Endothelial cell of umbilical vein (primary cell): ENCODE measurements at regions not wholly inside any gene's neighbourhood (a gene's known extent, or its start where the extent isn't known, plus 50 kb on each side); places are given as distances from the start of the nearest gene placed in this dataset.

Source experiments
- BruUV-seq: library from RNA; stranded (reverse); fragments of 400-500 nt; replicated peaks from 2 replicates; lab custom pipeline; 2021; lab: Mats Ljungman, UMichigan
- CTCF ChIA-PET: fragments of 300-600, 350-600 bp; sonication (Branson Sonifier 250); formaldehyde crosslinking; loops from one replicate; lab custom pipeline; 2021; ENCODE audit warnings: antibody characterized with exemption, inconsistent platforms; lab: Charles Lee
- POLR2A ChIA-PET: fragments of 300-600, 350-600 bp; sonication (Branson Sonifier 250); formaldehyde crosslinking; loops from one replicate; lab custom pipeline; 2021; ENCODE audit warnings: antibody characterized with exemption, inconsistent platforms; lab: Charles Lee
- DNase-seq: peaks from one replicate; pipeline ENCODE4 v3.0.0-alpha.2; 2011; ENCODE audit warnings: low read depth, low spot score
- FAIRE-seq: peaks from 2 replicates; lab custom pipeline; 2011; peaks lifted over from hg19 to GRCh38; lab: Jason Lieb, UNC
- H2AFZ ChIP-seq: 2 replicates; pipeline ENCODE4 v1.6.0; 2012; ENCODE audit warnings: low read depth, low read length, control low read depth, inconsistent platforms
- H3K27ac ChIP-seq: 2 replicates; pipeline ENCODE4 v1.5.1; 2011; ENCODE audit warnings: low read depth, mild to moderate bottlenecking, control low read depth, low read length, moderate library complexity; ENCODE audit not compliant: insufficient read depth
- H3K27me3 ChIP-seq, 2 experiments: 2 replicates each; pipeline versions ENCODE4 v1.6.0 to v1.6.1; 2011; ENCODE audit warnings: low read length in 2 of 2, mixed read lengths in 1 of 2; ENCODE audit not compliant: control insufficient read depth in 2 of 2, insufficient read depth in 2 of 2
- H3K36me3 ChIP-seq, 2 experiments: 2 replicates in 1 of 2; 3 replicates in 1 of 2; pipeline ENCODE4 v1.5.1; 2011; ENCODE audit warnings: low read length in 2 of 2, mild to moderate bottlenecking in 1 of 2, moderate library complexity in 1 of 2; ENCODE audit not compliant: control insufficient read depth in 2 of 2, insufficient read depth in 2 of 2; ENCODE audit errors: extremely low read depth in 1 of 2
- H3K4me1 ChIP-seq: 3 replicates; pipeline ENCODE4 v1.5.1; 2011; ENCODE audit warnings: mild to moderate bottlenecking, low read length; ENCODE audit not compliant: control insufficient read depth, insufficient read depth; ENCODE audit errors: extremely low read depth
- H3K4me2 ChIP-seq: 2 replicates; pipeline ENCODE4 v1.6.1; 2011; ENCODE audit warnings: low read length, control low read depth, mixed read lengths; ENCODE audit not compliant: insufficient read depth
- H3K4me3 ChIP-seq, 3 experiments: fragments of 200-600 bp in 1 of 3; sonication (generic), shearing (Covaris generic) in 1 of 3; replicated peaks in 1 of 3; 2 replicates each; pipeline ENCODE4 v1.5.1; 2011 to 2016; ENCODE audit warnings: control low read depth in 3 of 3, low read length in 3 of 3, mild to moderate bottlenecking in 2 of 3, inconsistent platforms in 1 of 3, low read depth in 1 of 3, moderate library complexity in 1 of 3; ENCODE audit not compliant: insufficient read depth in 1 of 3
- H3K79me2 ChIP-seq: 2 replicates; pipeline ENCODE4 v1.6.0; 2012; ENCODE audit warnings: low read length, inconsistent platforms; ENCODE audit not compliant: control insufficient read depth, insufficient read depth
- H3K9ac ChIP-seq: replicated peaks from 2 replicates; pipeline ENCODE3; 2011; ENCODE audit warnings: low read length, control low read depth; ENCODE audit not compliant: insufficient read depth; ENCODE audit errors: extremely low read depth
- H3K9me1 ChIP-seq: replicated peaks from 3 replicates; pipeline ENCODE4 v1.6.0; 2011; ENCODE audit warnings: mild to moderate bottlenecking, low read length; ENCODE audit not compliant: control insufficient read depth, insufficient read depth; ENCODE audit errors: extremely low read depth
- H3K9me3 ChIP-seq: replicated peaks from 2 replicates; pipeline ENCODE4 v1.5.1; 2012; ENCODE audit warnings: low read length, inconsistent platforms; ENCODE audit not compliant: control insufficient read depth, insufficient read depth
- H4K20me1 ChIP-seq: replicated peaks from 2 replicates; pipeline ENCODE3; 2011; ENCODE audit warnings: mild to moderate bottlenecking, low read length; ENCODE audit not compliant: control insufficient read depth, insufficient read depth; ENCODE audit errors: extremely low read depth
- CTCF ChIP-seq, 2 donors: IDR thresholded peaks; 1 replicate in 1 of 2; 2 replicates in 1 of 2; pipeline ENCODE4 v1.5.1; 2011; ENCODE audit warnings: low read length in 2 of 2, mild to moderate bottlenecking in 2 of 2, moderate library complexity in 2 of 2, control low read depth in 1 of 2, inconsistent platforms in 1 of 2, low read depth in 1 of 2; ENCODE audit not compliant: insufficient read depth in 1 of 2; ENCODE audit errors: extremely low read depth in 1 of 2
- EZH2 ChIP-seq: IDR thresholded peaks from 2 replicates; pipeline ENCODE4 v1.6.1; 2012; ENCODE audit warnings: borderline replicate concordance, low read depth, mild to moderate bottlenecking, moderate library complexity, low read length, inconsistent platforms; ENCODE audit not compliant: severe bottlenecking
- FOS ChIP-seq: IDR thresholded peaks from 2 replicates; pipeline ENCODE4 v1.6.1; 2011; ENCODE audit warnings: mild to moderate bottlenecking, low read length, moderate library complexity, borderline replicate concordance; ENCODE audit not compliant: insufficient read depth
- GATA2 ChIP-seq: IDR thresholded peaks from 2 replicates; pipeline ENCODE4 v1.7.0; 2011; ENCODE audit warnings: low read depth, mild to moderate bottlenecking, moderate library complexity, mixed read lengths, low read length; ENCODE audit not compliant: insufficient read length, insufficient read depth
- JUN ChIP-seq: IDR thresholded peaks from 2 replicates; pipeline ENCODE4 v1.6.1; 2011; ENCODE audit warnings: borderline replicate concordance, low read depth; ENCODE audit not compliant: insufficient read length, insufficient read depth
- MAX ChIP-seq: IDR thresholded peaks from 2 replicates; pipeline ENCODE4 v1.6.1; 2011; ENCODE audit not compliant: insufficient read depth, insufficient read length
- MYC ChIP-seq: IDR thresholded peaks from one replicate; pipeline ENCODE4 v1.6.1; 2011; ENCODE audit warnings: mild to moderate bottlenecking, low read depth, low read length
- POLR2A ChIP-seq: IDR thresholded peaks from 2 replicates; pipeline ENCODE4 v1.6.1; 2012; ENCODE audit warnings: low read depth, mild to moderate bottlenecking, control low read depth, low read length
- POLR2AphosphoS5 ChIP-seq: IDR thresholded peaks from 2 replicates; pipeline ENCODE4 v1.6.1; 2012; ENCODE audit warnings: low read depth, mild to moderate bottlenecking, control low read depth, low read length, moderate library complexity; ENCODE audit not compliant: insufficient read depth
- dilution Hi-C: fragments of 300-500 bp; cut with MboI; formaldehyde crosslinking; loops from one replicate; pipeline ENCODE4 v1.15.0; 2019; ENCODE audit warnings: low sequenced_read_pairs; ENCODE audit not compliant: extremely low pct_ligation_motif_present
- intact Hi-C: fragments of 100-400 bp; cut with micrococcal nuclease; formaldehyde crosslinking; loops from one replicate; pipeline ENCODE4 v1.10.0; 2022

GRCh38 chr7:3236268-3236667 lies 64.8 kb upstream of the SDK1 start:
- intact Hi-C loops (no loop called here), dilution Hi-C loops (no loop called here)
- ChIA-PET CTCF (interaction anchor here (1.1 kb wide), 1 partner anchor 22 kb away, joined by 3 read pairs; no protein-coding TSS in a partner anchor), POLR2A (no interaction called here)
- FAIRE-seq (no peak), DNase-seq (no peak)
- Histone ChIP-seq H3K9ac (no peak overlapping the region), H3K9me1 (no peaks in the 10 kb centered on the region), H3K9me3 (no peaks in the 10 kb centered on the region), H3K4me2 (no peak overlapping the region), H3K27me3 (no peaks in the 10 kb centered on the region), H3K79me2 (no peaks in the 10 kb centered on the region), H4K20me1 (no peaks in the 10 kb centered on the region), H3K27ac (no peak overlapping the region), H2AFZ (no peak overlapping the region), H3K4me1 (no peaks in the 10 kb centered on the region), H3K4me3 (no peak overlapping the region), H3K36me3 (no peaks in the 10 kb centered on the region)
- no TSS peak for BruUV-seq
- TF ChIP-seq JUN (no peak), CTCF (IDR thresholded peaks at IDR 0.05; ENCODE audit: extremely low read depth in 1 of 2, insufficient read depth in 1 of 2, low read depth in 1 of 2, low read length in 2 of 2) (no peak), FOS (no peak), EZH2 (no peak), GATA2 (no peak), POLR2AphosphoS5 (no peak), POLR2A (no peak), MAX (no peak), MYC (no peak)
